Caco-2 (cell line): ENCODE measurements at regions not wholly inside any gene's neighbourhood (a gene's known extent, or its start where the extent isn't known, plus 50 kb on each side); places are given as distances from the start of the nearest gene placed in this dataset.

Source experiments
- BruUV-seq: library from RNA; stranded (reverse); fragments of 400-500 nt; replicated peaks from 2 replicates; lab custom pipeline; 2021; lab: Mats Ljungman, UMichigan
- CTCF ChIA-PET: fragments of 300-600 bp; sonication (Branson Sonifier 250); formaldehyde crosslinking; loops from one replicate; lab custom pipeline; 2022; ENCODE audit warnings: antibody characterized with exemption; lab: Charles Lee
- POLR2A ChIA-PET: fragments of 300-600 bp; sonication (Branson Sonifier 250); formaldehyde crosslinking; loops from one replicate; lab custom pipeline; 2022; ENCODE audit warnings: antibody characterized with exemption; lab: Charles Lee
- DNase-seq, 2 experiments: peaks; one replicate each; pipeline versions ENCODE4 v3.0.0 to v3.0.0-alpha.2; 2020 to 2022
- H3K27me3 ChIP-seq: replicated peaks from 2 replicates; pipeline ENCODE4 v1.6.0; 2011; ENCODE audit warnings: low read length; ENCODE audit not compliant: control insufficient read depth, insufficient read depth
- H3K36me3 ChIP-seq: 2 replicates; pipeline ENCODE4 v1.5.1; 2011; ENCODE audit warnings: low read length; ENCODE audit not compliant: control insufficient read depth, insufficient read depth
- H3K4me1 ChIP-seq: fragments of 250-450 bp; sonication (Bioruptor Pico); 2 replicates; pipeline ENCODE4 v1.5.1; 2020; ENCODE audit warnings: mild to moderate bottlenecking
- H3K4me3 ChIP-seq: 2 replicates; pipeline ENCODE4 v1.5.1; 2011; ENCODE audit warnings: low read depth, mild to moderate bottlenecking, control low read depth, low read length
- H3K9me3 ChIP-seq: fragments of 250-450 bp; sonication (Bioruptor Pico); 2 replicates; pipeline ENCODE4 v1.5.1; 2020; ENCODE audit warnings: mild to moderate bottlenecking, moderate library complexity
- H3K27ac Mint-ChIP-seq: one replicate; pipeline ENCODE4 v1.8.0; 2022; ENCODE audit warnings: mixed read lengths; ENCODE audit not compliant: unreplicated experiment
- H3K27me3 Mint-ChIP-seq: one replicate; pipeline ENCODE4 v1.8.0; 2022; ENCODE audit warnings: mixed read lengths; ENCODE audit not compliant: insufficient read depth, unreplicated experiment
- H3K36me3 Mint-ChIP-seq: one replicate; pipeline ENCODE4 v1.8.0; 2022; ENCODE audit warnings: mild to moderate bottlenecking, mixed read lengths; ENCODE audit not compliant: insufficient read depth, unreplicated experiment
- H3K4me1 Mint-ChIP-seq: one replicate; pipeline ENCODE4 v1.8.0; 2022; ENCODE audit warnings: low read depth, mixed read lengths; ENCODE audit not compliant: unreplicated experiment
- H3K4me3 Mint-ChIP-seq: one replicate; pipeline ENCODE4 v1.8.0; 2022; ENCODE audit warnings: mild to moderate bottlenecking, moderate library complexity, mixed read lengths; ENCODE audit not compliant: unreplicated experiment
- H3K9me3 Mint-ChIP-seq: one replicate; pipeline ENCODE4 v1.8.0; 2022; ENCODE audit warnings: mixed read lengths; ENCODE audit not compliant: unreplicated experiment
- CTCF ChIP-seq, 2 experiments: fragments of 200-600 bp in 1 of 2; IDR thresholded peaks; 1 replicate in 1 of 2; 2 replicates in 1 of 2; pipeline versions ENCODE4 v1.5.1 to v1.8.0; 2011 to 2022; ENCODE audit warnings: antibody characterized with exemption in 1 of 2, control low read depth in 1 of 2, inconsistent platforms in 1 of 2, low read depth in 1 of 2, low read length in 1 of 2, mild to moderate bottlenecking in 1 of 2, moderate library complexity in 1 of 2; ENCODE audit not compliant: insufficient read depth in 1 of 2, severe bottlenecking in 1 of 2, unreplicated experiment in 1 of 2
- intact Hi-C: fragments of 100-400 bp; cut with micrococcal nuclease; formaldehyde crosslinking; loops from one replicate; pipeline ENCODE4 v1.10.0; 2022; ENCODE audit not compliant: unreplicated experiment

DNA sequence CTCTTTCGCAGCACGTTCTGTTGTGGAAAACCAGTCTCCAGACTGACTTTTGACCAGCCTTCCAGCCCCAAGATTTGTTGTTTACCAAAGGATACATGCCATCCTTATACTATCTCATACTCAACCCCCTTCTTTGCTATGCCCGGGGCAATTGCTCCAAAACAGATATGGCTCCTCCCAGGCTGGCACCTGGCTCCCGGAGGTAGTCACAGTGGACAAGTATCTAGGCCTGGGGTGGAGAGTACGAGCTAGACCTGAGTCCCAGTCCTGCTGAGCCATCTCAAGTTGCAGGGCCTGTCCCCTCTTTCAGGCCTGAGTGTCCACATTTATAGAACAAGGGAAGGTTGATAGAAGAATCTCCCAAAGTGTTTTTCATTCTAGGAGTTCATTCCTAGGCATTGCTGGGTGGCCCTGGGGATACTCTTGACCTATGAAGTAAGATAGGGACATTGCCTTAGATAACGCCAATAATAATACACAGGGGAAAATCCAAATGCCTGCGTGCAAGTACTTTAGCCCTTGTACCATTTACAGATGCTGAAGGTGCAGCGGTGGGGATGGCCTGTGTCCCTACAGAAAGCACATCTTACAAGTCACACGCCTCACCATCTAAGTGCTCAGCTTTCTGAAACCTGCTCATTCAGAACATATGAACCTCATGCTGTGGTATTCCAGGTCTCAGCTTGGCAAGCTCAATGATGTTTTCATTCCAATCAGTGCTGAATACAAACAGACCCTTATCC, 136.7 kb upstream of the MAMLD1 start:
- BruUV-seq = no TSS peak
- Mint-ChIP-seq H3K4me1 (no peaks in the 10 kb centered on the region), H3K4me3 (no peak overlapping the region), H3K27ac (no peak overlapping the region), H3K27me3 (peaks cover 23% of the 10 kb centered on the region), H3K9me3 (no peaks in the 10 kb centered on the region), H3K36me3 (no peaks in the 10 kb centered on the region)
- Histone ChIP-seq H3K36me3 (no peaks in the 10 kb centered on the region), H3K4me1 (no peaks in the 10 kb centered on the region), H3K27me3 (no peaks in the 10 kb centered on the region), H3K9me3 (no peaks in the 10 kb centered on the region), H3K4me3 (no peak overlapping the region)
- no peak for TF ChIP-seq CTCF (IDR thresholded peaks at IDR 0.05; ENCODE audit: insufficient read depth in 1 of 2, low read depth in 1 of 2, low read length in 1 of 2, severe bottlenecking in 1 of 2, unreplicated experiment in 1 of 2)
- ChIA-PET POLR2A (no interaction called here), CTCF (no interaction called here)
- intact Hi-C loops = no loop called here
- no peak for DNase-seq

- no peak for TF ChIP-seq CTCF (IDR thresholded peaks at IDR 0.05; ENCODE audit: insufficient read depth in 1 of 2, low read depth in 1 of 2, low read length in 1 of 2, severe bottlenecking in 1 of 2, unreplicated experiment in 1 of 2)
- no peaks in the 10 kb centered on the region for H3K9me3 Mint-ChIP-seq
- no peaks in the 10 kb centered on the region for H3K4me1 Mint-ChIP-seq
- H3K4me1 ChIP-seq = no peaks in the 10 kb centered on the region
- POLR2A ChIA-PET = no interaction called here
- H3K27me3 Mint-ChIP-seq = peaks cover 17% of the 10 kb centered on the region
- intact Hi-C loops = no loop called here
- no peaks in the 10 kb centered on the region for H3K27me3 ChIP-seq
- CTCF ChIA-PET = no interaction called here
- H3K36me3 Mint-ChIP-seq = no peaks in the 10 kb centered on the region
- no peak overlapping the region for H3K4me3 ChIP-seq
- no TSS peak for BruUV-seq
- H3K4me3 Mint-ChIP-seq = no peak overlapping the region
- no peaks in the 10 kb centered on the region for H3K36me3 ChIP-seq
- no peak overlapping the region for H3K27ac Mint-ChIP-seq
- no peak for DNase-seq
- no peaks in the 10 kb centered on the region for H3K9me3 ChIP-seq
These were observed 135.7 kb upstream of the MAMLD1 start for GRCh38 chrX:150227321-150227860.

DNA sequence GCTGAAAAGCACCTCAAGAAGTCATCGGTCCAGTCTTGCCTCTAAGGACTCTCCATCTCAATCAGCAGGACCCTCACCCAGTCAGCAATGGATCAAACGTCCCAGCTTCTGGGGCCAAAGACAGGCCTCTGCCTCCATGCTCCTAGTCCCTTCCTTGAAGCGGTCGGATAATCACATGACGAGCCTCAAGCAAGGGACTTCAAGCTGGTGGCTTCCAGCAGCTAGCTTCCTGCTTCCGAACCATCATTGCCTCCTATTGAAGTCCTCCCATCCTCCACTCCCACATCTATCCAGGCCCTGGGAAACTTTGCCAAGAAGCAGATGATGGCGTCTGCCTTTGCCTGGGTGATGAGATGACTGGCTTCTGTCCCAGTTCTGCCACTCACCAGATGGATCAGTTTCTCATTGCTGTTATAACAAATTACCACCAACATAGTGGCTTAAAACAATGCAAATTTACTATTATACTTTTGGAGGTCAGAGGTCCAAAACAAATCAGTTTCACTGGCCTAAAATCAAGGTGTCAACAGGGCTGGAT, 135.2 kb upstream of the MAMLD1 start:
- DNase-seq = no peak
- H3K27me3 ChIP-seq = no peaks in the 10 kb centered on the region
- no peaks in the 10 kb centered on the region for H3K36me3 Mint-ChIP-seq
- H3K36me3 ChIP-seq = no peaks in the 10 kb centered on the region
- intact Hi-C loops = no loop called here
- no peaks in the 10 kb centered on the region for H3K9me3 ChIP-seq
- H3K9me3 Mint-ChIP-seq = no peaks in the 10 kb centered on the region
- H3K4me1 ChIP-seq = no peaks in the 10 kb centered on the region
- peaks cover 16% of the 10 kb centered on the region for H3K27me3 Mint-ChIP-seq
- POLR2A ChIA-PET = no interaction called here
- H3K4me3 Mint-ChIP-seq = no peak overlapping the region
- no peaks in the 10 kb centered on the region for H3K4me1 Mint-ChIP-seq
- BruUV-seq = no TSS peak
- TF ChIP-seq CTCF (IDR thresholded peaks at IDR 0.05; ENCODE audit: insufficient read depth in 1 of 2, low read depth in 1 of 2, low read length in 1 of 2, severe bottlenecking in 1 of 2, unreplicated experiment in 1 of 2) = no peak
- H3K27ac Mint-ChIP-seq = no peak overlapping the region
- no peak overlapping the region for H3K4me3 ChIP-seq
- CTCF ChIA-PET = no interaction called here
